HepG2 (cell line): ENCODE measurements at regions not wholly inside any gene's neighbourhood (a gene's known extent, or its start where the extent isn't known, plus 50 kb on each side); places are given as distances from the start of the nearest gene placed in this dataset.

Source experiments
- ATAC-seq: fragments of 200-7000 bp; cut with Tn5 transposase; 3 replicates; pipeline ENCODE4 v1.9.1; 2020; ENCODE audit warnings: mild to moderate bottlenecking, moderate library complexity
- BruUV-seq: library from RNA; stranded (reverse); fragments of 400-500 nt; replicated peaks from 2 replicates; lab custom pipeline; 2021; lab: Mats Ljungman, UMichigan
- CTCF ChIA-PET: fragments of 300-600 bp; formaldehyde crosslinking; extraction: SDS; loops from one replicate; lab custom pipeline; 2021; ENCODE audit warnings: low total read pairs, inconsistent platforms, low intra/inter-chr PET ratio; lab: Yijun Ruan, JAX
- POLR2A ChIA-PET: fragments of 350-600 bp; sonication (Branson Sonifier 250); formaldehyde crosslinking; loops from one replicate; lab custom pipeline; 2020; ENCODE audit warnings: antibody characterized with exemption, inconsistent platforms; lab: Yijun Ruan, JAX
- DNase-seq: peaks from one replicate; pipeline ENCODE4 v3.0.0-alpha.2; 2015; ENCODE audit warnings: low spot score
- FAIRE-seq: peaks from 3 replicates; lab custom pipeline; 2011; peaks lifted over from hg19 to GRCh38; lab: Jason Lieb, UNC
- H2AFZ ChIP-seq: one replicate; pipeline ENCODE4 v1.6.1; 2011; ENCODE audit warnings: low read length, inconsistent platforms
- H3K27ac ChIP-seq: fragments of 300-600 bp; 3 replicates; pipeline ENCODE4 v1.8.0; 2011; ENCODE audit warnings: mixed run types, mild to moderate bottlenecking, mixed read lengths, low read length, inconsistent platforms; ENCODE audit not compliant: insufficient read depth; ENCODE audit errors: extremely low read length
- H3K27me3 ChIP-seq, 2 experiments: fragments of 200-600 bp in 1 of 2; 2 replicates in 1 of 2; 3 replicates in 1 of 2; pipeline versions ENCODE4 v1.6.0 to v1.8.0; 2011; ENCODE audit warnings: low read length in 2 of 2, mild to moderate bottlenecking in 2 of 2, moderate library complexity in 2 of 2, inconsistent platforms in 1 of 2; ENCODE audit not compliant: insufficient read depth in 2 of 2, control insufficient read depth in 1 of 2
- H3K36me3 ChIP-seq, 2 experiments: fragments of 200-600 bp in 1 of 2; replicated peaks in 1 of 2; 2 replicates in 1 of 2; 3 replicates in 1 of 2; pipeline versions ENCODE4 v1.5.1 to v1.8.0; 2011; ENCODE audit warnings: low read length in 2 of 2, inconsistent platforms in 1 of 2; ENCODE audit not compliant: insufficient read depth in 2 of 2, control insufficient read depth in 1 of 2
- H3K4me1 ChIP-seq: 2 replicates; pipeline ENCODE4 v1.5.1; 2012; ENCODE audit warnings: low read length, inconsistent platforms; ENCODE audit not compliant: insufficient read depth
- H3K4me2 ChIP-seq: 2 replicates; pipeline ENCODE4 v1.6.0; 2011; ENCODE audit warnings: low read depth, low read length, inconsistent platforms
- H3K4me3 ChIP-seq, 3 experiments: fragments of 200-600 bp in 1 of 3; sonication (generic), shearing (Covaris generic) in 1 of 3; replicated peaks in 1 of 3; 2 replicates each; pipeline ENCODE4 v1.5.1; 2011 to 2016; ENCODE audit warnings: low read length in 3 of 3, inconsistent platforms in 2 of 3, low read depth in 2 of 3, mild to moderate bottlenecking in 2 of 3, control low read depth in 1 of 3, mixed read lengths in 1 of 3; ENCODE audit not compliant: insufficient read depth in 1 of 3
- H3K79me2 ChIP-seq: one replicate; pipeline ENCODE4 v1.6.1; 2011; ENCODE audit warnings: low read length, inconsistent platforms; ENCODE audit not compliant: insufficient read depth
- H3K9ac ChIP-seq: 2 replicates; pipeline ENCODE4 v1.6.0; 2011; ENCODE audit warnings: mild to moderate bottlenecking, low read depth, low read length, inconsistent platforms; ENCODE audit not compliant: insufficient read depth
- H3K9me3 ChIP-seq: 2 replicates; pipeline ENCODE4 v1.5.1; 2012; ENCODE audit warnings: mild to moderate bottlenecking, low read length
- H4K20me1 ChIP-seq: 2 replicates; pipeline ENCODE4 v1.6.0; 2011; ENCODE audit warnings: inconsistent platforms, mild to moderate bottlenecking, low read length, moderate library complexity; ENCODE audit not compliant: insufficient read depth
- AFF4 ChIP-seq: sonication (generic); formaldehyde crosslinking; IDR thresholded peaks from 2 replicates; pipeline ENCODE4 v1.4.0; 2020; ENCODE audit warnings: missing genetic modification reagents
- CBX1 ChIP-seq: IDR thresholded peaks from one replicate; pipeline ENCODE4 v1.6.1; 2016; ENCODE audit warnings: antibody characterized with exemption, low read depth
- HDAC1 ChIP-seq: sonication (generic); formaldehyde crosslinking; IDR thresholded peaks from 2 replicates; pipeline ENCODE4 v1.5.1; 2020; ENCODE audit warnings: mild to moderate bottlenecking, missing genetic modification reagents
- KDM3A ChIP-seq: IDR thresholded peaks from 2 replicates; pipeline ENCODE4 v1.6.1; 2018; ENCODE audit warnings: low read depth, missing compliant biosample characterization
- MLX ChIP-seq: IDR thresholded peaks from 2 replicates; pipeline ENCODE4 v1.6.1; 2016
- TARDBP ChIP-seq: sonication (generic); formaldehyde crosslinking; IDR thresholded peaks from 2 replicates; pipeline ENCODE4 v1.8.0; 2022; ENCODE audit warnings: mild to moderate bottlenecking, missing genetic modification reagents
- XRCC5 ChIP-seq: fragments of 200-400 bp; formaldehyde crosslinking; optimal IDR thresholded peaks from 2 replicates; pipeline ENCODE3; 2017; ENCODE audit warnings: mild to moderate bottlenecking, low read length
- ZFYVE20 ChIP-seq: sonication (generic); formaldehyde crosslinking; IDR thresholded peaks from 2 replicates; pipeline ENCODE4 v1.8.0; 2023; ENCODE audit warnings: low read depth, mild to moderate bottlenecking, moderate library complexity, missing genetic modification reagents, borderline replicate concordance
- ZNF12 ChIP-seq: sonication (generic); formaldehyde crosslinking; IDR thresholded peaks from 2 replicates; pipeline ENCODE4 v1.5.0; 2020; ENCODE audit warnings: missing genetic modification reagents
- ZNF207 ChIP-seq: fragments of 450-650 bp; IDR thresholded peaks from 2 replicates; pipeline ENCODE4 v1.6.1; 2016; ENCODE audit warnings: antibody characterized with exemption, borderline replicate concordance
- ZNF724P ChIP-seq: sonication (generic); formaldehyde crosslinking; IDR thresholded peaks from 2 replicates; pipeline ENCODE4 v1.8.0; 2022; ENCODE audit warnings: missing genetic modification reagents, borderline replicate concordance
- WGBS: methylation state at CpG from one replicate; pipeline ENCODE4 v1.1.6; 2017; ENCODE audit warnings: low lambda C conversion rate; 5-methylcytosine and 5-hydroxymethylcytosine counted together
- in situ Hi-C: cut with HindIII; loops from 2 replicates; pipeline ENCODE4 v1.10.0; 2017; ENCODE audit warnings: low pct_unique_long_range_greater_than_20kb; ENCODE audit not compliant: extremely low pct_ligation_motif_present
- intact Hi-C: fragments of 100-400 bp; cut with micrococcal nuclease; formaldehyde crosslinking; loops from one replicate; pipeline ENCODE4 v1.10.0; 2022; ENCODE audit not compliant: unreplicated experiment
- TF ChIP-seq, protein P1 (sequence below): sonication (generic); formaldehyde crosslinking; IDR thresholded peaks from 2 replicates; pipeline ENCODE4 v1.8.1; 2022; ENCODE audit warnings: mild to moderate bottlenecking, missing genetic modification reagents
- TF ChIP-seq, protein P2 (sequence below): sonication (generic); formaldehyde crosslinking; IDR thresholded peaks from 2 replicates; pipeline ENCODE4 v1.5.0; 2020; ENCODE audit warnings: missing genetic modification reagents

DNA sequence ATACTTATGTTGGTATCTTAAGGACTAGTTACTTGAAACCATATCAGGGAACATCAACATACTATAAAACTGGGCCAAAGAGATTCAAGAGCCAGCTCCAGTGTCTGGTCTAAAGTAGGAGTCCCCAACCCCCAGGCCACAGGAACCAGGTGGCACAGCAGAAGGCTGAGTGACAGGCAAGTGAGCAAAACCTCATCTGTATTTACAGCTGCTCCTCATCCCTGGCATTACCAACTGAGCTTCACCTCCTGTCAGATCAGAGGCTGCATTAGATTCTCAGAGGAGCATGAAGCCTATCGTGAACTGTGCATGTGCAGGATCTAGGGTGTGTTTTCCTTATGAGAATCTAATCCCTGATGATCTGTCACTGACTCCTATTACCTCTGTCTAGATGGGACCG lies 581.6 kb upstream of the CDH9 start:
- 11% methylated on average over 2 of the region's 2 CpGs for WGBS
- H3K9ac ChIP-seq = no peak overlapping the region
- no peak overlapping the region for H3K4me2 ChIP-seq
- POLR2A ChIA-PET = no interaction called here
- FAIRE-seq (no peak), DNase-seq (no peak), ATAC-seq (no peak)
- no peaks in the 10 kb centered on the region for H3K9me3 ChIP-seq
- CTCF ChIA-PET = no interaction called here
- no peaks in the 10 kb centered on the region for H3K4me1 ChIP-seq
- no peak overlapping the region for H3K4me3 ChIP-seq
- no peaks in the 10 kb centered on the region for H3K27me3 ChIP-seq
- no TSS peak for BruUV-seq
- no peak for TF ChIP-seq CBX1
- H4K20me1 ChIP-seq = no peaks in the 10 kb centered on the region
- H3K36me3 ChIP-seq = no peaks in the 10 kb centered on the region
- intact Hi-C loops (no loop called here), in situ Hi-C loops (no loop called here)
- H2AFZ ChIP-seq = no peak overlapping the region
- H3K79me2 ChIP-seq = no peaks in the 10 kb centered on the region
- no peak overlapping the region for H3K27ac ChIP-seq

- under 1% methylated on average over 3 of the region's 3 CpGs for WGBS
- ChIA-PET CTCF (no interaction called here), POLR2A (no interaction called here)
- no peak for DNase-seq
- Histone ChIP-seq H3K9me3 (no peaks in the 10 kb centered on the region), H3K4me1 (no peaks in the 10 kb centered on the region), H3K79me2 (no peaks in the 10 kb centered on the region), H3K27ac (no peak overlapping the region), H3K9ac (no peak overlapping the region), H3K4me3 (no peak overlapping the region), H2AFZ (no peak overlapping the region), H3K27me3 (no peaks in the 10 kb centered on the region), H3K4me2 (no peak overlapping the region), H4K20me1 (no peaks in the 10 kb centered on the region), H3K36me3 (no peaks in the 10 kb centered on the region)
- in situ Hi-C loops (no loop called here), intact Hi-C loops (no loop called here)
- no peak for FAIRE-seq
- no peak for ATAC-seq
- no TSS peak for BruUV-seq
- TF ChIP-seq, protein P1, sequence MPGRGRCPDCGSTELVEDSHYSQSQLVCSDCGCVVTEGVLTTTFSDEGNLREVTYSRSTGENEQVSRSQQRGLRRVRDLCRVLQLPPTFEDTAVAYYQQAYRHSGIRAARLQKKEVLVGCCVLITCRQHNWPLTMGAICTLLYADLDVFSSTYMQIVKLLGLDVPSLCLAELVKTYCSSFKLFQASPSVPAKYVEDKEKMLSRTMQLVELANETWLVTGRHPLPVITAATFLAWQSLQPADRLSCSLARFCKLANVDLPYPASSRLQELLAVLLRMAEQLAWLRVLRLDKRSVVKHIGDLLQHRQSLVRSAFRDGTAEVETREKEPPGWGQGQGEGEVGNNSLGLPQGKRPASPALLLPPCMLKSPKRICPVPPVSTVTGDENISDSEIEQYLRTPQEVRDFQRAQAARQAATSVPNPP (CRISPR knock-in tag) = no peak
- TF ChIP-seq XRCC5 (no peak), KDM3A (CRISPR knock-in tag) (no peak), AFF4 (no peak), ZNF207 (no peak), ZNF12 (CRISPR knock-in tag) (no peak), HDAC1 (CRISPR knock-in tag) (no peak), ZNF724P (CRISPR knock-in tag) (no peak), TARDBP (CRISPR knock-in tag) (no peak), MLX (CRISPR knock-in tag) (no peak), ZFYVE20 (CRISPR knock-in tag) (no peak)
- TF ChIP-seq, protein P2, sequence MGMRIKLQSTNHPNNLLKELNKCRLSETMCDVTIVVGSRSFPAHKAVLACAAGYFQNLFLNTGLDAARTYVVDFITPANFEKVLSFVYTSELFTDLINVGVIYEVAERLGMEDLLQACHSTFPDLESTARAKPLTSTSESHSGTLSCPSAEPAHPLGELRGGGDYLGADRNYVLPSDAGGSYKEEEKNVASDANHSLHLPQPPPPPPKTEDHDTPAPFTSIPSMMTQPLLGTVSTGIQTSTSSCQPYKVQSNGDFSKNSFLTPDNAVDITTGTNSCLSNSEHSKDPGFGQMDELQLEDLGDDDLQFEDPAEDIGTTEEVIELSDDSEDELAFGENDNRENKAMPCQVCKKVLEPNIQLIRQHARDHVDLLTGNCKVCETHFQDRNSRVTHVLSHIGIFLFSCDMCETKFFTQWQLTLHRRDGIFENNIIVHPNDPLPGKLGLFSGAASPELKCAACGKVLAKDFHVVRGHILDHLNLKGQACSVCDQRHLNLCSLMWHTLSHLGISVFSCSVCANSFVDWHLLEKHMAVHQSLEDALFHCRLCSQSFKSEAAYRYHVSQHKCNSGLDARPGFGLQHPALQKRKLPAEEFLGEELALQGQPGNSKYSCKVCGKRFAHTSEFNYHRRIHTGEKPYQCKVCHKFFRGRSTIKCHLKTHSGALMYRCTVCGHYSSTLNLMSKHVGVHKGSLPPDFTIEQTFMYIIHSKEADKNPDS = no peak
Observed at GRCh38 chr5:27612161-27612560, 573.8 kb upstream of the CDH9 start.
